ENCODE measurements at regions not wholly inside any gene's neighbourhood (a gene's known extent, or its start where the extent isn't known, plus 50 kb on each side); places are given as distances from the start of the nearest gene placed in this dataset.

- WGBS (ENCODE audit: missing lambda C conversion rate), result 60% methylated on average over 5 of the region's 5 CpGs
- FAIRE-seq, result peak; percentile 32
- Histone ChIP-seq H3K9me3 (no peaks in the 10 kb centered on the region), H3K27ac (no peak overlapping the region), H3K4me2 (no peak overlapping the region), H3K4me3 (no peak overlapping the region), H3K4me1 (no peaks in the 10 kb centered on the region)
- ChIA-PET CTCF (no interaction called here), POLR2A (no interaction called here)
- DNase-seq (ENCODE audit: low read depth in 1 of 2, low spot score in 1 of 2), result no peak
- no peak for ATAC-seq
- TF ChIP-seq CTCF (IDR thresholded peaks at IDR 0.05) (no peak), USF2 (IDR thresholded peaks at IDR 0.05) (no peak), CEBPB (IDR thresholded peaks at IDR 0.05) (no peak), JUNB (IDR thresholded peaks at IDR 0.05) (no peak), FOSL2 (IDR thresholded peaks at IDR 0.05) (no peak), FOSL2 (CRISPR knock-in tag; IDR thresholded peaks at IDR 0.05) (no peak), PBX3 (IDR thresholded peaks at IDR 0.05) (no peak), BCL3 (IDR thresholded peaks at IDR 0.05) (no peak), JUN (IDR thresholded peaks at IDR 0.05) (no peak), TFCP2L1 (CRISPR knock-in tag; IDR thresholded peaks at IDR 0.05) (no peak), CBX2 (IDR thresholded peaks at IDR 0.05; ENCODE audit: borderline replicate concordance, low read depth) (no peak), SMC3 (IDR thresholded peaks at IDR 0.05) (no peak), ZC3H11A (IDR thresholded peaks at IDR 0.05) (no peak), TP53 (CRISPR knock-in tag; IDR thresholded peaks at IDR 0.05) (no peak), NFE2L2 (conservative IDR thresholded peaks at IDR 0.05; ENCODE audit: low read length) (no peak), EP300 (IDR thresholded peaks at IDR 0.05) (no peak), MAX (IDR thresholded peaks at IDR 0.05) (no peak), RARB (CRISPR knock-in tag; IDR thresholded peaks at IDR 0.05) (no peak), HOXB13 (CRISPR knock-in tag; IDR thresholded peaks at IDR 0.05; ENCODE audit: low read depth) (no peak)
Measured at GRCh38 chrX:131818297-131818936, 204.7 kb upstream of the STK26 start.

- 0 out of 6 replicates have a peak, but pooled peaks of 1 of the 2 experiments have one; percentile 24 for ATAC-seq
Measured at GRCh38 chrX:131821945-131822622, 201.0 kb upstream of the STK26 start.

More at GRCh38 chrX:131821945-131822622, 201.0 kb upstream of the STK26 start:
- no peaks in the 10 kb centered on the region for H3K4me1 ChIP-seq
- DNase-seq (ENCODE audit: low read depth in 1 of 2, low spot score in 1 of 2) (peak in 1 of 2 experiments; percentile 18), FAIRE-seq (no peak)
- H3K4me2 ChIP-seq, result 0 out of 3 replicates have a peak overlapping the region, but pooled peaks have one; percentile 23
- CTCF ChIA-PET, result interaction anchor here (1.0 kb wide), 1 partner anchor 809 kb away, joined by 4 read pairs; no protein-coding TSS in a partner anchor
- WGBS (ENCODE audit: missing lambda C conversion rate), result 82% methylated on average over 22 of the region's 22 CpGs
- no peak overlapping the region for H3K27ac ChIP-seq
- POLR2A ChIA-PET, result no interaction called here
- H3K9me3 ChIP-seq, result no peaks in the 10 kb centered on the region
- no peak overlapping the region for H3K4me3 ChIP-seq
- TF ChIP-seq RARB (CRISPR knock-in tag; IDR thresholded peaks at IDR 0.05) (no peak), EP300 (IDR thresholded peaks at IDR 0.05) (no peak), MYC (IDR thresholded peaks at IDR 0.05; ENCODE audit: borderline replicate concordance, low read length) (no peak), ZC3H11A (IDR thresholded peaks at IDR 0.05) (no peak), CHD4 (IDR thresholded peaks at IDR 0.05; ENCODE audit: borderline replicate concordance) (no peak), PHF8 (IDR thresholded peaks at IDR 0.05; ENCODE audit: borderline replicate concordance, low read depth) (no peak)

Data from A549 (cell line).